Stomach (tissue), 4 donors: ENCODE measurements at regions not wholly inside any gene's neighbourhood (a gene's known extent, or its start where the extent isn't known, plus 50 kb on each side); places are given as distances from the start of the nearest gene placed in this dataset.

Source experiments
- CTCF ChIP-seq, 7 experiments: fragments of 450-650 bp in 4 of 7; fragments of 200-600 bp in 3 of 7; sonication (generic) in 3 of 7; IDR thresholded peaks; one replicate each; pipeline ENCODE4 v1.5.1; 2016 to 2019; ENCODE audit warnings: antibody characterized with exemption in 7 of 7, control low read depth in 2 of 7, mild to moderate bottlenecking in 1 of 7
- EP300 ChIP-seq: sonication (generic); formaldehyde crosslinking; IDR thresholded peaks from one replicate; pipeline ENCODE4 v1.6.1; 2017; ENCODE audit warnings: antibody characterized with exemption
- POLR2A ChIP-seq, 4 donors: fragments of 450-650 bp; IDR thresholded peaks; one replicate each; pipeline ENCODE4 v1.6.1; 2016; ENCODE audit warnings: antibody characterized with exemption in 4 of 4, control low read depth in 2 of 4, mild to moderate bottlenecking in 1 of 4, moderate library complexity in 1 of 4
- POLR2AphosphoS5 ChIP-seq, 3 donors: sonication (generic); formaldehyde crosslinking; IDR thresholded peaks; one replicate each; pipeline ENCODE4 v1.6.1; 2016; ENCODE audit warnings: antibody characterized with exemption in 3 of 3

DNA sequence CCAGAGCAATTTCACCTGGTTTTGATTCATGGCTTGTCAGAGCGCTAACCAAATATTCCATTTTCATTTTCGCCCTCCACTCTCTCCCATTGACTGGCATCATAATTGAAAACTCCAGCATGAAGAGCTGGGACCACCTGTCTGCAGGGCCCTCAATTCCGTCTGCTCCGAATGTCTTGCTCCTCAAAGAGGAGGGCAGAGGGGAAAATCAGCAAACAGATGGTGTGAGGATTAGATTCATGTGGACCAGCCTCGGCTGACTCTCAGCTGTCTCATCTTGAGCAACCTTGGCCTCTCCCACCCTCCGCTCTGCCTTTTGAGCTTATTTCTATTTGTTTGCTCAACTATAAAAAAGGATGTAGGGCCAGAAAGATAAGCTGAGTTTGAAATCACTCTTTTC lies 512.2 kb upstream of the PPP2R3A start:
- TF ChIP-seq CTCF (IDR thresholded peaks at IDR 0.05) (no peak), EP300 (no peak), POLR2A (IDR thresholded peaks at IDR 0.05) (no peak), POLR2AphosphoS5 (IDR thresholded peaks at IDR 0.05) (no peak)
